Left lung (tissue), 4 donors: ENCODE measurements at regions not wholly inside any gene's neighbourhood (a gene's known extent, or its start where the extent isn't known, plus 50 kb on each side); places are given as distances from the start of the nearest gene placed in this dataset.

Source experiments
- ATAC-seq: fragments of 200-7000 bp; cut with Tn5 transposase; one replicate; pipeline ENCODE4 v1.9.1; 2020; ENCODE audit warnings: moderate library complexity
- DNase-seq, 4 donors: peaks; one replicate each; pipeline ENCODE4 v3.0.0-alpha.2; 2013 to 2020
- H3K27ac ChIP-seq, 2 donors: fragments of 200-600 bp; sonication (generic) in 1 of 2; one replicate each; pipeline versions ENCODE4 v1.5.0 to v1.8.0; 2020 to 2021
- H3K27me3 ChIP-seq, 2 donors: fragments of 200-600 bp; sonication (generic) in 1 of 2; one replicate each; pipeline versions ENCODE4 v1.5.0 to v1.8.0; 2020 to 2021
- H3K36me3 ChIP-seq, 2 donors: fragments of 200-600 bp; sonication (generic) in 1 of 2; one replicate each; pipeline versions ENCODE4 v1.5.0 to v1.8.0; 2020 to 2021
- H3K4me1 ChIP-seq, 2 donors: fragments of 200-600 bp; one replicate each; pipeline ENCODE4 v1.8.0; 2021
- H3K4me3 ChIP-seq, 2 donors: fragments of 200-600 bp; sonication (generic) in 1 of 2; one replicate each; pipeline versions ENCODE4 v1.5.0 to v1.8.0; 2020 to 2021; ENCODE audit warnings: mild to moderate bottlenecking in 1 of 2
- H3K9me3 ChIP-seq, 2 donors: fragments of 200-600 bp; sonication (generic) in 1 of 2; one replicate each; pipeline versions ENCODE4 v1.5.0 to v1.8.0; 2020 to 2021
- intact Hi-C, 2 donors: fragments of 100-400 bp; cut with DNase I; formaldehyde crosslinking; loops; one replicate each; pipeline versions ENCODE4 v1.11.2 to v1.14.2; 2022
- TF ChIP-seq, protein P1 (sequence below), 2 donors: fragments of 200-600 bp; sonication (generic) in 1 of 2; IDR thresholded peaks; one replicate each; pipeline versions ENCODE4 v1.5.0 to v1.8.0; 2021; ENCODE audit warnings: antibody characterized with exemption in 2 of 2
- donor health status: DM: no; HTN: yes; CAD: no.
- donor health status: DM: no; HTN: no; CAD: no.

- intact Hi-C loops = no loop called here
- peak in 1 of 4 donors; percentile 6 for DNase-seq
- Histone ChIP-seq H3K36me3 (no peaks in the 10 kb centered on the region), H3K27ac (no peak overlapping the region), H3K9me3 (peaks cover 0 to 6% of the 10 kb centered on the region in 2 donors), H3K4me1 (no peaks in the 10 kb centered on the region), H3K27me3 (peaks cover 0 to 7% of the 10 kb centered on the region in 2 donors), H3K4me3 (no peak overlapping the region)
- ATAC-seq = no peak
- TF ChIP-seq, protein P1, sequence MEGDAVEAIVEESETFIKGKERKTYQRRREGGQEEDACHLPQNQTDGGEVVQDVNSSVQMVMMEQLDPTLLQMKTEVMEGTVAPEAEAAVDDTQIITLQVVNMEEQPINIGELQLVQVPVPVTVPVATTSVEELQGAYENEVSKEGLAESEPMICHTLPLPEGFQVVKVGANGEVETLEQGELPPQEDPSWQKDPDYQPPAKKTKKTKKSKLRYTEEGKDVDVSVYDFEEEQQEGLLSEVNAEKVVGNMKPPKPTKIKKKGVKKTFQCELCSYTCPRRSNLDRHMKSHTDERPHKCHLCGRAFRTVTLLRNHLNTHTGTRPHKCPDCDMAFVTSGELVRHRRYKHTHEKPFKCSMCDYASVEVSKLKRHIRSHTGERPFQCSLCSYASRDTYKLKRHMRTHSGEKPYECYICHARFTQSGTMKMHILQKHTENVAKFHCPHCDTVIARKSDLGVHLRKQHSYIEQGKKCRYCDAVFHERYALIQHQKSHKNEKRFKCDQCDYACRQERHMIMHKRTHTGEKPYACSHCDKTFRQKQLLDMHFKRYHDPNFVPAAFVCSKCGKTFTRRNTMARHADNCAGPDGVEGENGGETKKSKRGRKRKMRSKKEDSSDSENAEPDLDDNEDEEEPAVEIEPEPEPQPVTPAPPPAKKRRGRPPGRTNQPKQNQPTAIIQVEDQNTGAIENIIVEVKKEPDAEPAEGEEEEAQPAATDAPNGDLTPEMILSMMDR (IDR thresholded peaks at IDR 0.05) = no peak
Observed at GRCh38 chr18:25726298-25726697, 364.1 kb downstream of the SS18 start.

DNA sequence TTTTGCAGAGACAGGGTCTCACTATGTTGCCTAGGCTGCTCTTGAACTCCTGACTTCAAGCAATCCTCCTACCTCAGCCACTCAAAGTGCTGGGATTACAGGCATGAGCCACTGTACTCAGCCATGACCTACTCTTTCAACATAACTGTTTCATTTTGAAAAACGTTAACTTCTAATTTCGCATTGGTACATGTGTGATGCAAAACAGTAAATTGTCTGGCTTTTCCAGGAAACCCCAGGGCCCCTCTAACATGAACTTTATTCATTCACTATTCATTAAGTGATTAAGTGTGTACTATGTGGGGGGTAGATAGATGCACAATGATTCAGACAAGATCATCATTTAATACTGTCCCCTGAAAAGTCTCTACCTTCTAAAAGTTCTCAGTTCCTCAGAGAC lies 364.9 kb downstream of the SS18 start:
- no peak for ATAC-seq
- peaks cover 0 to 7% of the 10 kb centered on the region in 2 donors for H3K27me3 ChIP-seq
- intact Hi-C loops = no loop called here
- H3K4me3 ChIP-seq = no peak overlapping the region
- TF ChIP-seq, protein P1 (IDR thresholded peaks at IDR 0.05) = no peak
- H3K4me1 ChIP-seq = no peaks in the 10 kb centered on the region
- no peak for DNase-seq
- no peaks in the 10 kb centered on the region for H3K36me3 ChIP-seq
- peaks cover 0 to 3% of the 10 kb centered on the region in 2 donors for H3K9me3 ChIP-seq
- H3K27ac ChIP-seq = no peak overlapping the region

DNA sequence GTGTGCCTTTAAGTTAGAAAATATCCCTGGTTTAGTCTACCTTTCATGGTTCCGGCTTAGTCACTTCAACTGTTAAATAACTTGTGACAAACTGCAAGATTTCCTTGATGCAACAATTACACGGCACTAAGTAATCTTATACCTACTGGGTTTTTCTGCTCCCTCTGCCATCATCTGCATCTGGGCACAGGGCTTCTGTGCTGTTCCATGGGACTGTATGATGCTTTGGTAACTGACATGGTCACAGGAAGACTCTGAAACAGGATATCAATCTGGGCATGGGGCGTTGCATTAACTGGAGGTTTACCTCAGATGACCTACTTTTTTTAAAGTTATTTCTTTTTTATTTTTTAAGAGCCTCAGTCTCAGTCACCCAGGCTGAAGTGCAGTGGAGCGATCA lies 365.4 kb downstream of the SS18 start:
- intact Hi-C loops = no loop called here
- Histone ChIP-seq H3K27ac (no peak overlapping the region), H3K4me3 (no peak overlapping the region), H3K36me3 (no peaks in the 10 kb centered on the region), H3K9me3 (peaks cover 0 to 3% of the 10 kb centered on the region in 2 donors), H3K27me3 (peaks cover 0 to 7% of the 10 kb centered on the region in 2 donors), H3K4me1 (no peaks in the 10 kb centered on the region)
- DNase-seq = no peak
- ATAC-seq = no peak
- TF ChIP-seq, protein P1 (IDR thresholded peaks at IDR 0.05) = no peak

DNA sequence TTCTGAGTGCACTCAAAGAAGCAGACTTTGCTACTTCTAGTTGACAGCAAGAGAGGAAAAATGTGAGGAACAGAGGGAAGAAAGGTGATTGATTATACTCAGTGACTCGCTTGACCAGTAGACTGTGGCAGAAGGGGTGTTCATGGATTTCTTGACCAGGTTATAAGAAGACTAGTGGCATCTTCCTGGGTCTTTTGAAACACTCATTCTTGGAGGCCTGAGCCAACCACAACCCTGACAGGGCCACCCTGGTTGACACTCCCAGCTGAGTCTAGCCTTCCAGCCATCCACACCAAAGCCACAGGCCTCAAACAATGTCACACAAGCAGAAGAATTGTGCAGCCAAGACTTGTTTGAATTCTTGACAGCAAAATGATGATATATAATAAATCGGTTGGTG lies 366.3 kb downstream of the SS18 start:
- TF ChIP-seq, protein P1 (IDR thresholded peaks at IDR 0.05) = no peak
- Histone ChIP-seq H3K4me3 (no peak overlapping the region), H3K27me3 (peaks cover 0 to 7% of the 10 kb centered on the region in 2 donors), H3K27ac (no peak overlapping the region), H3K36me3 (no peaks in the 10 kb centered on the region), H3K9me3 (peaks cover 0 to 3% of the 10 kb centered on the region in 2 donors), H3K4me1 (no peaks in the 10 kb centered on the region)
- ATAC-seq (no peak), DNase-seq (no peak)
- intact Hi-C loops = no loop called here

GRCh38 chr18:25713103-25713502 lies 361.1 kb upstream of the ZNF521 start:
- TF ChIP-seq, protein P1 (IDR thresholded peaks at IDR 0.05) = no peak
- peaks cover 0 to 25% of the 10 kb centered on the region in 2 donors for H3K9me3 ChIP-seq
- no peaks in the 10 kb centered on the region for H3K4me1 ChIP-seq
- DNase-seq (no peak), ATAC-seq (no peak)
- no peaks in the 10 kb centered on the region for H3K36me3 ChIP-seq
- no peaks in the 10 kb centered on the region for H3K27me3 ChIP-seq
- H3K27ac ChIP-seq = no peak overlapping the region
- intact Hi-C loops = no loop called here
- H3K4me3 ChIP-seq = no peak overlapping the region
